H9 (cell line): ENCODE measurements at regions not wholly inside any gene's neighbourhood (a gene's known extent, or its start where the extent isn't known, plus 50 kb on each side); places are given as distances from the start of the nearest gene placed in this dataset.

ENCODE experiments used
- DNase-seq: peaks from one replicate; pipeline ENCODE4 v3.0.0-alpha.2; 2017
- H2AFZ ChIP-seq: one replicate; pipeline ENCODE4 v1.6.1; 2013; ENCODE audit warnings: mild to moderate bottlenecking, low read length, control low read depth, moderate library complexity
- H2AK5ac ChIP-seq: 2 replicates; pipeline ENCODE4 v1.6.1; 2013; ENCODE audit warnings: low read length, control low read depth, mixed read lengths; ENCODE audit not compliant: insufficient read length
- H2BK120ac ChIP-seq: one replicate; pipeline ENCODE4 v1.6.1; 2013; ENCODE audit warnings: low read depth, mild to moderate bottlenecking, low read length, control low read depth, inconsistent platforms; ENCODE audit not compliant: poor library complexity, severe bottlenecking
- H2BK12ac ChIP-seq: 2 replicates; pipeline ENCODE4 v1.6.1; 2013; ENCODE audit warnings: low read length, control low read depth, mixed read lengths, low read depth; ENCODE audit not compliant: insufficient read length
- H2BK15ac ChIP-seq: 2 replicates; pipeline ENCODE4 v1.6.1; 2013; ENCODE audit warnings: low read depth, low read length, control low read depth
- H2BK20ac ChIP-seq: one replicate; pipeline ENCODE4 v1.6.1; 2013; ENCODE audit warnings: low read depth, mild to moderate bottlenecking, low read length, control low read depth, inconsistent platforms; ENCODE audit not compliant: poor library complexity, severe bottlenecking
- H2BK5ac ChIP-seq: 2 replicates; pipeline ENCODE4 v1.6.1; 2013; ENCODE audit warnings: low read length, control low read depth, mixed read lengths; ENCODE audit not compliant: insufficient read length
- H3K14ac ChIP-seq: 2 replicates; pipeline ENCODE4 v1.6.1; 2013; ENCODE audit warnings: low read length, control low read depth; ENCODE audit not compliant: insufficient read depth
- H3K18ac ChIP-seq: 2 replicates; pipeline ENCODE4 v1.6.1; 2013; ENCODE audit warnings: low read depth, mild to moderate bottlenecking, mixed read lengths, low read length, control low read depth; ENCODE audit not compliant: insufficient read length
- H3K23ac ChIP-seq: 2 replicates; pipeline ENCODE4 v1.6.1; 2013; ENCODE audit warnings: low read length, control low read depth, mixed read lengths, low read depth; ENCODE audit not compliant: insufficient read length
- H3K23me2 ChIP-seq: 2 replicates; pipeline ENCODE4 v1.6.1; 2013; ENCODE audit warnings: low read depth, mild to moderate bottlenecking, mixed read lengths, low read length, control low read depth; ENCODE audit not compliant: insufficient read length, poor library complexity, severe bottlenecking
- H3K27ac ChIP-seq: 2 replicates; pipeline ENCODE4 v1.5.1; 2013; ENCODE audit warnings: low read length, control low read depth, mixed read lengths, low read depth; ENCODE audit not compliant: insufficient read length
- H3K27me3 ChIP-seq: 2 replicates; pipeline ENCODE4 v1.6.1; 2013; ENCODE audit warnings: low read length, control low read depth, inconsistent platforms; ENCODE audit not compliant: insufficient read depth
- H3K4ac ChIP-seq: 2 replicates; pipeline ENCODE4 v1.6.1; 2013; ENCODE audit warnings: low read depth, mild to moderate bottlenecking, control low read depth, inconsistent platforms, low read length, moderate library complexity
- H3K4me1 ChIP-seq: 2 replicates; pipeline ENCODE4 v1.6.1; 2013; ENCODE audit warnings: low read length, control low read depth, inconsistent platforms; ENCODE audit not compliant: insufficient read depth
- H3K4me2 ChIP-seq: 2 replicates; pipeline ENCODE4 v1.6.1; 2013; ENCODE audit warnings: low read length, control low read depth, mixed read lengths; ENCODE audit not compliant: insufficient read length, insufficient read depth
- H3K56ac ChIP-seq: 2 replicates; pipeline ENCODE4 v1.6.1; 2013; ENCODE audit warnings: low read depth, mild to moderate bottlenecking, mixed read lengths, low read length, control low read depth; ENCODE audit not compliant: insufficient read length
- H3K79me1 ChIP-seq: 2 replicates; pipeline ENCODE4 v1.6.1; 2013; ENCODE audit warnings: low read depth, mild to moderate bottlenecking, moderate library complexity, low read length, control low read depth, inconsistent platforms; ENCODE audit not compliant: insufficient read depth, poor library complexity, severe bottlenecking
- H3K79me2 ChIP-seq: 2 replicates; pipeline ENCODE4 v1.6.1; 2013; ENCODE audit warnings: low read length, control low read depth, inconsistent platforms; ENCODE audit not compliant: insufficient read depth
- H3K9ac ChIP-seq: 2 replicates; pipeline ENCODE4 v1.6.1; 2013; ENCODE audit warnings: low read length, control low read depth, mixed read lengths; ENCODE audit not compliant: insufficient read length; ENCODE audit errors: extremely low read depth
- H3K9me3 ChIP-seq: one replicate; pipeline ENCODE4 v1.6.1; 2013; ENCODE audit warnings: low read depth, low read length, inconsistent platforms; ENCODE audit not compliant: control insufficient read depth
- H3T11ph ChIP-seq: one replicate; pipeline ENCODE4 v1.6.1; 2013; ENCODE audit warnings: mild to moderate bottlenecking, low read length, control low read depth, inconsistent platforms
- H4K20me1 ChIP-seq: one replicate; pipeline ENCODE4 v1.6.1; 2013; ENCODE audit not compliant: control insufficient read depth, insufficient read length, insufficient read depth
- H4K5ac ChIP-seq: 2 replicates; pipeline ENCODE4 v1.6.1; 2013; ENCODE audit warnings: low read depth, mild to moderate bottlenecking, mixed read lengths, low read length, control low read depth; ENCODE audit not compliant: insufficient read length
- H4K8ac ChIP-seq: replicated peaks from 2 replicates; pipeline ENCODE4 v1.6.1; 2013; ENCODE audit warnings: low read length, control low read depth, mixed read lengths, low read depth; ENCODE audit not compliant: insufficient read length
- H4K91ac ChIP-seq: 2 replicates; pipeline ENCODE4 v1.6.1; 2013; ENCODE audit warnings: low read depth, mild to moderate bottlenecking, moderate library complexity, mixed read lengths, low read length, control low read depth; ENCODE audit not compliant: insufficient read length
- H3K27ac Mint-ChIP-seq, 3 experiments: 2 replicates in 2 of 3; 3 replicates in 1 of 3; pipeline ENCODE4 v1.8.0; 2020 to 2021; ENCODE audit warnings: mixed read lengths in 3 of 3, mild to moderate bottlenecking in 1 of 3, moderate library complexity in 1 of 3
- H3K27me3 Mint-ChIP-seq: 2 replicates; pipeline ENCODE4 v1.8.0; 2021; ENCODE audit warnings: low read depth, mild to moderate bottlenecking, moderate library complexity, mixed read lengths
- H3K36me3 Mint-ChIP-seq, 3 experiments: 2 replicates in 2 of 3; 3 replicates in 1 of 3; pipeline ENCODE4 v1.8.0; 2020 to 2021; ENCODE audit warnings: low read depth in 3 of 3, mixed read lengths in 3 of 3; ENCODE audit not compliant: insufficient read depth in 1 of 3
- H3K4me1 Mint-ChIP-seq, 2 experiments: 2 replicates each; pipeline ENCODE4 v1.8.0; 2020; ENCODE audit warnings: mixed read lengths in 2 of 2
- H3K4me3 Mint-ChIP-seq, 2 experiments: 2 replicates in 1 of 2; 3 replicates in 1 of 2; pipeline ENCODE4 v1.8.0; 2020 to 2021; ENCODE audit warnings: mild to moderate bottlenecking in 2 of 2, mixed read lengths in 2 of 2, moderate library complexity in 1 of 2
- H3K9me3 Mint-ChIP-seq, 2 experiments: 2 replicates in 1 of 2; 3 replicates in 1 of 2; pipeline ENCODE4 v1.8.0; 2020; ENCODE audit warnings: mild to moderate bottlenecking in 2 of 2, mixed read lengths in 2 of 2, moderate library complexity in 1 of 2
- WGBS: extraction: QIAGEN DNeasy Blood & Tissue Kit; methylation state at CpG from one replicate; pipeline ENCODE4 v1.1.7; 2013; ENCODE audit warnings: missing lambda C conversion rate, low lambda C conversion rate, mixed read lengths; ENCODE audit not compliant: insufficient read length; ENCODE audit errors: extremely low coverage; 5-methylcytosine and 5-hydroxymethylcytosine counted together
- TF ChIP-seq, protein P1 (sequence below): fragments of 200-600 bp; sonication (generic); conservative IDR thresholded peaks from 3 replicates; pipeline ENCODE4 v1.8.0; 2021; ENCODE audit warnings: antibody characterized with exemption, mild to moderate bottlenecking

DNA sequence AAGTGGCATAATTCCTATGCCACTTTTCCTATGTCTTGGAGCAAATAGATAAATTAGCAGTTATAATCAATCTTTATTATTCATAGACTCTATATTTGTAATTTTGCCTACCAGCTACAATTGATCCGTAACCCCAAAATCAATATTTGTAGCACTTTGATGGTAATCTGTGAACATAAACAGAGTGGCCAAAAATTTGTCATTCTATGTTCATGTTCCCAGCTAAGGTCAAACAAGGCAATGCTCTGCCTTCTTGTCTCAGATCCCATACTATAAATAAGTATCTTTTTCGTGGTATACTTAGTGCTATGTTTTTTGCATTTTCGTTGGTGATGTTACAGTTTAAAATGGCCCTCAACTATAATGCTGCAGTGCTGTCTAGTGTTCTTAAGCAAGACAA, 228.5 kb downstream of the FZD1 start:
- Histone ChIP-seq H2BK20ac (no peak overlapping the region), H3K4me2 (no peak overlapping the region), H3K23ac (no peak overlapping the region), H3K27me3 (no peaks in the 10 kb centered on the region), H3T11ph (no peak overlapping the region), H2BK120ac (no peak overlapping the region), H3K18ac (no peak overlapping the region), H2BK15ac (no peak overlapping the region), H4K91ac (no peak overlapping the region), H3K23me2 (no peaks in the 10 kb centered on the region), H4K5ac (no peak overlapping the region), H2BK12ac (no peak overlapping the region), H3K4me1 (no peaks in the 10 kb centered on the region), H3K79me2 (no peaks in the 10 kb centered on the region), H3K9me3 (no peaks in the 10 kb centered on the region), H3K79me1 (no peaks in the 10 kb centered on the region), H3K27ac (no peak overlapping the region), H3K4ac (no peak overlapping the region), H3K56ac (no peak overlapping the region), H2AK5ac (no peak overlapping the region), H3K9ac (no peak overlapping the region), H4K20me1 (no peaks in the 10 kb centered on the region), H2AFZ (no peak overlapping the region), H3K14ac (no peak overlapping the region), H2BK5ac (no peak overlapping the region), H4K8ac (no peak overlapping the region)
- no CpG with 5 or more reads among the region's 3 CpGs for WGBS
- peaks cover 7 to 9% of the 10 kb centered on the region in 2 experiments for H3K9me3 Mint-ChIP-seq
- H3K4me1 Mint-ChIP-seq, result no peaks in the 10 kb centered on the region
- H3K27me3 Mint-ChIP-seq, result no peaks in the 10 kb centered on the region; the same call in 1 of the 2 replicates
- TF ChIP-seq, protein P1, sequence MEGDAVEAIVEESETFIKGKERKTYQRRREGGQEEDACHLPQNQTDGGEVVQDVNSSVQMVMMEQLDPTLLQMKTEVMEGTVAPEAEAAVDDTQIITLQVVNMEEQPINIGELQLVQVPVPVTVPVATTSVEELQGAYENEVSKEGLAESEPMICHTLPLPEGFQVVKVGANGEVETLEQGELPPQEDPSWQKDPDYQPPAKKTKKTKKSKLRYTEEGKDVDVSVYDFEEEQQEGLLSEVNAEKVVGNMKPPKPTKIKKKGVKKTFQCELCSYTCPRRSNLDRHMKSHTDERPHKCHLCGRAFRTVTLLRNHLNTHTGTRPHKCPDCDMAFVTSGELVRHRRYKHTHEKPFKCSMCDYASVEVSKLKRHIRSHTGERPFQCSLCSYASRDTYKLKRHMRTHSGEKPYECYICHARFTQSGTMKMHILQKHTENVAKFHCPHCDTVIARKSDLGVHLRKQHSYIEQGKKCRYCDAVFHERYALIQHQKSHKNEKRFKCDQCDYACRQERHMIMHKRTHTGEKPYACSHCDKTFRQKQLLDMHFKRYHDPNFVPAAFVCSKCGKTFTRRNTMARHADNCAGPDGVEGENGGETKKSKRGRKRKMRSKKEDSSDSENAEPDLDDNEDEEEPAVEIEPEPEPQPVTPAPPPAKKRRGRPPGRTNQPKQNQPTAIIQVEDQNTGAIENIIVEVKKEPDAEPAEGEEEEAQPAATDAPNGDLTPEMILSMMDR, result no peak
- no peak overlapping the region for H3K27ac Mint-ChIP-seq
- no peak overlapping the region for H3K4me3 Mint-ChIP-seq
- DNase-seq, result no peak
- H3K36me3 Mint-ChIP-seq, result no peaks in the 10 kb centered on the region
